ENCODE measurements at regions not wholly inside any gene's neighbourhood (a gene's known extent, or its start where the extent isn't known, plus 50 kb on each side); places are given as distances from the start of the nearest gene placed in this dataset.

DNA sequence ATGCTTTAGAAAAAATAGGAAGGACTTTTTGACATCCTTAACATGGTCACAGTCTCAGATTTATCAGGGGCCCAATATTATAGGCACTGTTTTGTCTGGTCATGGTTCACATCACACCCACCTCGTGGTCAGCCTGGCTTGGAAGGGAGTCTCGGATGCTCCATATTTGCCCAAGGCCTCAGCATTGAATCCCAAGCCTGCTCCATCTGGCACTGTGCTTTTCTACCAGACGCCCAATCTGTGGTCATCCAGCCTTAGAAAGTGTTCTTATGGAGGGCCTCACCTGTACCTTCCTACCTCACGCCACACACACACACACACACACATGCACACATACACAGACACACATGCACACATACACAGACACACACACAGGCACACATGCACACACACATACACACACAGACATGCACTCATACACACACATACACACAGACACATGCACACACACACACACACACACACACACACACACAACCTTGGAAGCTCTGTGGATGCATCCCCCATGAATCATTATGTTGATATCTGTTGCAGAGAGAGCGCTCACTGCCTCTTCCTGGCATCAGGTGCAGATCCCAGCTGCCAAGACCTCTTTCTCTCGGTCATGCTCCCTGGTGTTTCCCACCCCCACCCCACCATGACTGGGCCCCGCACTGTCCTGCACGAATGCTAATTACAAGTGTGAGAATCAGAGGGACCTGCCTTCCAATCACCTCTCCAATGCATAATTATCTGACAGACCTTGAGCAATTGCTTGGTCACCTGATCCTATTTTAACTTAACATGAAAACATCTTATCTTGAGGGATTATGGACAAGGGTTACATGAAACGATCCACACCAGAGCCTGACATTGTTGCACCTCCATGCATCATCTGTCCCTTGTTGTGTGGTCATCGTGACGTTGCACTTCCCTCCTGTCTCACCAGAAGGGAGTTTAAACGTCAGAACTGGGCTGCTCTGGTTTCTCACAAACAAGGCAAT is 122.7 kb upstream of the TMEM72 start:
- no peak for DNase-seq

DNA sequence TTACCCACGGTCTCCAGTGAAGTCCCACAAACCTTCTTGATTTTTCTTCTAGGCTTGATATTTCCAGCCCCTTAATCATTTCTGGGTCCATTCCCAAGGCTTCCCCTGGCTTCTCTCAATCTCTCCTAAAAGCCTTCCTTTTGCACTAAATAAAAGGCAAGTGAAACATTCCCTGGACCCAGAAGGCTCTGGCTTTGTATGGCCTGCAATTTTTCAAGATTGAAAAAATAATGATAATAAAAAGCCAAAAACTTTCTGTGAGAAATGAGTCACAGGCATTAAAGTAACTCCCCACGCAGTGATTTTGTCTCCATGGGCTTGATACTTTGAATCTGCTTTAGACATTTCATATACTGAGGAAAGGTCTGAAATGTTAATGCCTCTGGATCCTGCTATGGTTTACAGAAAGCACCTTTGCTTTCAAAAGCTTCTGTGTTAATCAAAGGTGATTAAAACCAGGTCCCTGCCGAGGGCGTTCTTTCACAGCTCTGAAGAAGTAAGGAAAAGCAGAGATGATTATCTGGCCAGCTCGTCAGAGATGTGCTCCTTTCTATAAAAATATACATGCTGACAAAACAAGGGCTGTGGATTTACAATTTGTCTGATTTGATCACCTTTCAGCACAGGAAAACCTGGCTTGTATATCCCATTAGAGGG is 118.9 kb upstream of the TMEM72 start:
- DNase-seq: no peak

DNA sequence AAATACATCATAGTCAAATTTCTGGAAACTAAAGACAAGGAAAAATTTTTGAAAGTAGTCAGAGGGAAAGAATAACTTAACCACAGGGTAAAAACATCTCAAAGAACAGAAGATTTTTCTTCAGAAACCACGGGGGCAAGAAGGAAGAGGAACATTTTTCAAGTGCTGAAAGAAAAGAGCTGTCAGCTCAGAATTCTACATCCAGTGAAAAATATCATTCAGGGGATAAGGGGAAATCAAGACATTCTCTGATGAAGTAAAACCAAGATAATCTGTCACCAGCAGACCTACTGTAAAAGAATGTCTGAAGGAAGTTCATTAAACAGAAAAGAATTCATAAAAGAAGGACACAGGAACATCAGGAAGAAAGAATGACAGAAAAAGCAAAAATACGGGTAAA is 111.2 kb upstream of the TMEM72 start:
- no peak for DNase-seq

DNA sequence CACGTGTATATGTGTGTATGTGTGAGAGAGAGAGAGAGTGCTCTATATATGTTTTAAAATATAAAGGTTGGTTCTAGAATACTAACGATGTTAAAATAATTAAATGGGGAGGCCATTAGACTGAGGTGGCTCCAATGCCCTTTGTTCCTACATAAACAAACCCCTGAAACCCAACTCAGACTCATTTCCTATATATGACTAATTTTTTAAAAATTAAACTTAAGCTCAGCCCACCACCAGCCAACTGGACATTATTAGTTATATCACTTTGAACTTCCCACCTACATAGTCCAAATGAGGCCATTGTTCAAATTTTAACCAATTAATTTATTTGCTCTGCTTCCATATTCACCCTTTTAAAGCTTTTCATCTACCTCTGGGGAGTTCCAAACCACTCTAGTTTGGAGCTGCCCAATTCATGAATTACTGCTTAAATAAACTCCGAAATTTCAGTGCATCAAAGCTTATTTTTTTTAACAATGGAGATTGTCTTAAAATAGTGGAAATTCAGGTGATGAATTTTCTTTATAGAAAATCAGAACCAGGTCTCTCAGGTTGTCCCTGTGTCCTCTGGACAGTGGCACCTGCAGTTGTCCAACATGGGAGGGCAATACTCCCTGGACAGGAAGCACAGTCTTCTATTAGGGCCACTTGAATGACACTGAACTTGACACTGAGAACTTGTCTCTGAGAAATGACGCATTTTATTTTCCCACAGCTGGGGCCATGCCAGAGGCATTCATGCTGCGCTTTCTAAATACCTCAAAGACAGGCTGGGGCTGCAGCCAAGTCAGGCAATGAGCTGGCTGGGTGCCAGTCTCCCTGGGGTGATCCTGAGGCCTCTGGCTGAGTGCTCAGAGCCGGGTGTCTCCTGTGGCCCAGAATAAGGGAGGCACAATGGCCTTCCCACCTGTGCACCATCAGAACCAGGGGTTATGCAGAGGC is 109.5 kb upstream of the TMEM72 start:
- no peak for DNase-seq

DNA sequence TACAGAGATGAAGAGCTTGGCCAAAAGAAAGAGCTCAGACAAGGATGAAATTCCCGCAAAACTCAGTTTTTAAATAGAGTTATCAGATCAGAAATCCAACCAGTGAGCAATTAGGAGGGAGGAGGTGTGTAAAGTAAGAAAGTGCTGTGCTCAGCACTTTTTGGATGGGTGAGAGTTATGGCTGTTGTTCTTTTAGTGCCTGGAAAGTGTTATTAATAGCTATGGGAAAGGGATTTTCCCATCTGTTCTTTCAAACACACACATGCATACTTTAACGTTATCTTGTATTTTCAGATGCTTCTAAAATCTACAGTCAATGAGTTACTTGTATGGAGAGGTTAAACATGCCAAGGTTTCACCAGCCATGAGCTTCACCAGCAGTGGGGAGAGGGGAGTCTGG is 107.3 kb upstream of the TMEM72 start:
- DNase-seq: no peak

DNA sequence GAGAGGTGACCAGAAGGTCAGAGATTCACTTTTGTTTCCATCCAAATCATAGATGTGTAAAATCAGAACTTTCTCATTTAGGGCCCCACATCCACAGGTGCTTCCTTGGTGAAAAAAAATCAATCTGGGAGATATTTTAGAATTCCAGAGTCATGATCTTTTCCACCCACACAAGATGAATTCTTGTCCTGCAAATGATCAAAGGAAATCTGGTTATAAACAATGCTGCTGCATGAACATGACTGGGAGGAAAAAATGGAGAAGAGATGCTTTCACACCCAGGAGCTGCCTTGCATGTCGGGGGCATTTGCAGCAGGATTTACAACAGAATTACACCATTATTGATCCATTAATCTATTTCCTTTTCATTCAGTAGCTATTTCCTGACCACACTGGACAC is 106.5 kb upstream of the TMEM72 start:
- DNase-seq: no peak

DNA sequence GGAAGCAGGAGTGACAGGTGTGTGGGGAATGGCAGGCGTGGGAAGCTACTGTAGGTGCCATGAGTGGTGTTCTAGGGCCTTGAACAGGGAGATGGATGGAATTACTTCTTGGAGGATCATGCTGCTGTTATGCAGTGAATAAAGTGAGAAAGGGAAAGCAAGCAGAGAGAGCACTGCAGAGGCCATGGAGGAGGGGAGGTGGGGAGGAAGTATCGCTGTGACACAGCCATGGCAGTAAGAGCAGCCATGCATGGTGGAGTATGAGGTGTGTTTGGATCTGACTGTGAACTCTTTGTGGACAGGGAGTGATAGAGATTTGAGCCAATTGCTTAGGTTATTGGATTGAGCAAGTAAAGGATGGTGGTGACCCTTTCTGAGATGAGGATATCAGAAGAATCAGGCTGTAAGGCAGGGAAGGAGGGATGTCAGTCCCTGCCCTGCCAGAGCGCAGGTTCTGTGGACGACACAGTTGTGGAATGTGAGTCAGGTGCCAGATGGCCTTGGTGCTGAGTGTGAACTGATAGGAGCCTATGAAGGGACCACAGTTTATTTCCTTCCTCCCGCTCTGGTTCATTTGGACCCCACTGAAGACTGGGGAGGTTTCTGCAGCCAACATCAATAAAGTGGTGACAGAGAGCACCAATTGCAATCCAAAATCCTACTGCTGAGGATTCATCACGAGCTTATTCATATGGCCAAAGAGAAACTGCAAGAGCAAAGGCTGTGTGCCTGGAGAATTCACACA is 105.5 kb upstream of the TMEM72 start:
- no peak for DNase-seq

DNA sequence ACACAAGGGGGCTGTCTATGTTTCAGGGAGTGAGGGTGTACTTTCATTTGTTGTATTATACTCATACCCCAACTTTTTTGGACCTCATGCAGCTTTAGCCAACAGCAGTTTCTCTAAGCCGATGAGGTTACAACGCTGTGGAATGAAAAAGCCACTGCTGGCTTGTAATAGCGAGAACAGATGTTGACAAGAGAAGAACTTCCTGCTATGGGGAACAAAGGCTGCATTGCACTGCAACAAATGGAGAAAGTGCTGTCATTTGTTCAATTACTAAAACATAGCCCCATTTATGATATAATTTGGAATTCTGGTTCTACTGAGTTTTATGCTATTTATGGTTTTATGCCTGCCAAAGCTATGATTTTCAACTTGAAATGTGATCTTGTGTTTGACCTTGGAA is 104.2 kb upstream of the TMEM72 start:
- no peak for DNase-seq

DNA sequence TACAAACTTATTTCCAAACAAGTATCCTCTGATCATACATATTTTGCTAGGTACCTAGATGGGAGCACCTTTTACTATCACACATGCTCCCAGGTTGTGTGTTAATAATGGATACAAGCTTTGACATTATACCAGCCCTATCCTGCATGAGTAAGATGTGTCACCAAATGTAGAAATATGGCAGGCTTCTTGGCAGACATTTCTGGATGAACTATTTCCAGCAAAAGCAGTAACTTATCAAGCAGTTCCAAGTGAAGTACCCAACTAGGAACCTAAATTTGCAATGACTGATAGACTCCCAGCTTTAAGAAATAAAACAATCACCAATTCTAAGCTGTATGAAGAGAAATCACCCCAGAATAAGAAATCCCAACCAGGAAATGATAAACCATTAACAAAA is 103.7 kb upstream of the TMEM72 start:
- no peak for DNase-seq

DNA sequence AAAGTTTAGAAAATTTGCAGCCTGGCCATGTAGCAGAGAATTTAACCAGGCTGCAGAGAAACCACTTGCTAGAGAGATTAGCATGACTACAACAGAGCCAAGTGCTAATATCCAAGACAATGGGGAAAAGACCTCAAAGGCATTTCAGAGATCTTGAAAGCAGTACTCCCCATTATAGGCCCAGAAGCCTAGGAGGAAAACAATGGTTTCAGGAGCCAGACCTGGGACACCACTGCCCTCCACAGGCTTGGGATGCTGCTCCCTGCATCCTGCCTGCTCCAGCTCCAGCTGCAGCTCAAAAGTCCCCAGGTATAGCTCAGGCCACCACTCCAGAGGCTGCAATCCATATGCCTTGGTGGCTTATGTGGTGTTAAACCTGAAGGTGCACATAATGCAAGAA is 101.5 kb upstream of the TMEM72 start:
- no peak for DNase-seq

DNA sequence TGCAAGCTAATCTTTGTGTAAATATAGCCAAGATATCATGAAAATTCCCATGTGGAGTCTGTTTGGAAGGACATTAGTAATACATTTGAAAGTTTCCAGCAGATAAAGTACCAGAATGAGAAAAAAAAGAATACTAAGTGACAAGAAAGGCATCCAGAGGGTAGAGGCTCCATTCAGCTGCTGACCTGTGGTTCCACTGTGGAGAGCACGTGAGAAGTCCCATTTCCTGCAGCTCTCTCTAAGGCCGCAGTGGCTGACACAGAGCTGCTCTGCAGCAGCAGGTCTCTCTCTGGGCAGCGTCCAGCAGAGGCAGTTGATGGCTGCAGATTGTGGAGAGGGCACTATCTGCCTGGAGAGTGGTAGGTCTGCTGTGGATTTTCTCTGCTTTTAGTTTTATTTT is 100.1 kb upstream of the TMEM72 start:
- DNase-seq: no peak

DNA sequence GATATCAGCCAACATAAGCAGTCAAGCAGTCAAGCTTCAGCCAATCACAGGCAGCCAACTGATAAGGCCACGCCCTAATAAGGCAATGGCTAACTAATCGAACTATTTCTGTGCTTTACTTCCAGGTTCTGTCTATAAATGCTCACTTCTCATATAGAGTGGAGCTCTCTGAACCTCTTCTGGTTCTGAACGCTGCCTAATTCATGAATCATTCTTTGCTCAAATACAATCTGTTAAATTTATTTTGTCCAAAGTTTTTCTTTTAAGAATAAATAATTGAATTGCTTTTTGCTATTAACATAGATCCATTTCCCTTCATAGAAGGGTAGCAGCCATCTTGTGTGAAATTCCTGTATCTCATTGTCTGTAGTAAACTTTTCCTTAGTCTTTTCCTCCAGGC is 97.9 kb upstream of the TMEM72 start:
- no peak for DNase-seq

DNA sequence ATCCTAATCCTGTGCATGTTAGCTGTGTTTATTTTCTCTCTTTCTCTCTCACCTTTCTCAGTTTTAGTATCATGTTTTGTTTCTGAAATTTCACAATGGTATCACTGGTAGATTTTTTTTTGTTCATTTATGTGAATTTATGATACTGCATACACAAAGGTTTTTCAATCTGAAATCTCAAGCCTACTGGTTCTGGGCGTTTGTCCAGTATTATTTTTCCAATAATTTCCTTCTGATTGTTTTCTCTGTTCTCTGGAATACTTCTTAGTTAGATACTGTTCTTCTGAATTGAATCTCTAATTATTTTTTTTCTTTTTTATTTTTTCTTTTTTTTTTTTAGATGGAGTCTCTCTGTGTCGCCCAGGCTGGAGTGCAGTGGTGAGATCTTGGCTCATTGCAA is 96.2 kb upstream of the TMEM72 start:
- DNase-seq: no peak

DNA sequence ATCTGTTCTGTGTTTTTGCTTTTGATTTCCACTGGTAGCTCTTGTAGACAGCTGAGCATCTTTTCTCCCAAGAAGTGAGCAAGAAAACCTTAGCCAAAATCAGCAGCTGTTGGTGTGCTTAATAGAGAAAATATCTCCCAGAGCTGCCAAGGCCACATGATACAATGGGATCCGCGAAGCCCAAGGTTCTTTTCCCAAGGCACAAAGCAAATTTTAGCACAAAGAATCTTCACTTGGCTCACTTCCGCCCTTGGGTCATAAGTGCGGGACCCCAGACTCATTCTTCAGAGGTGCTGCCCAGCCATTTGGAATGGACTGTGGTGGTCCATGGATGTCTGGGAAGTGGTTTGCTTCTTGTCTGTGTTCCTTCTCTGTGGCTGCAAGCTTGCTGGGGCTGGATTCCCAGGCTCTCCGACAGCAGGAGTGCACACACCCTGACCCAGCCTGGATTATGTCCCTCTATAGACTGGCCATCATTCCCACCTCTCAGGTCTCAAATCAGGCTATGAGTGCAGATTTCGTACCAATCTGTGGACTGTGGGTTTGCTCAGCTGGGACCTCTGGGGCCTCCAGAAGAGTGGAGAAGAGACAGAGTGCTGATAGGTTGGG is 93.0 kb upstream of the TMEM72 start:
- no peak for DNase-seq

DNA sequence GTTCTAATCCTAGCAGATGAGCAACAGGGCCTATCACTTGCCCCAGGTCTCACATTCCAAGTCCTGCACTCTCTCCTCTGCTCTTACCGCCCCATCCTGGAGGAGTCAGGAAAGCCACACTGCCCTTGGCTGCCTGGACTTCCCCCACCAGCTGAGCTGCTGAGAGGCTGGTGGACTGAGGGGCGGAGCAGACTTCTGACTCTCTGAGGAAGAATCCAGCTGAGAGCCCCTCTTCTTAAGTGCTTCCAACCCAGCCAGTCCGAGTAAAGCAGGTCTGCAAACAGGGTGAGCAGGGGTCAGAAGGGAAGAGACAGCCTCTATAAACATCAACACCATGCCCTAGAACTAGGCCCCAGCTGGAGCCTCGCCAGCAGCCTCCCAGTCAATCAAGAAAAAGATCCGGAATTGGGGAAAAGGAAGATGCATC is 92.4 kb upstream of the TMEM72 start:
- no peak for DNase-seq

DNA sequence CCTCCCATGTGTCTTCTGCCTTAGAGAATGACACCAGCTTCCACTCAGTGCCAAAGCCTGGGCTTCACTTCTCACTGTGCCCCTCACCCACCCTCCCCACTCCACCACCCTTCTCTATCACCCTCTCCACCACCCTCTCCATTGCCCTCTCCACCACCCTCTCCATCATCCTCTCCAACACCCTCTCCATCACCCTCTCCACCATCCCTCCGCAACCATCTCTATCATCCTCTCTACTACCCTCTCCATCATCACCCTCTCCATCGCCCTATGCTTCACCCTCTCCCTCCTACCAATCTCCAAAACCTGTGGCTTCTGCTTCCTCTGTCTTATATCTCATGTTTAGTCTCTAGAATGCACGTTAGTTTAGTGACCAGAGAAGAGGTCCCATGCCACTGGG is 91.0 kb upstream of the TMEM72 start:
- no peak for DNase-seq

DNA sequence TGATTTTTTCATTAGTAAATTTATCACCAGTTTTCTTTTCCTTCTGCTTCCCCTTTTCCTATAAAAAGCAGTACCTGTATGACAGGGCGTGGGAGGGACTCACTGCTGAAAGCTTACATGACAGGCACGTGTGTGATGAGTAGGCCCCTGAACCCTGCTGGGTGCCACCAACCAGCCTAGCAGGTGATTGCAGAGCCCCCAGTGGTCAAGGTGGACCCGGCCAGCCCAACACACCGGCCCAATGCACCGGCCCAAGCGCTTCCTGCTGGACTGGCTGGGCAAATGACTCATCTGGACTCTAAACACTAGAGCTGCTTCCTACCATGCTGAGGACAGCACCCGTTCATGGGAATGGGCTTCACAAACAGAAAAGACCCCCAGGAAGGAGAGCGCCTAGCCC is 89.8 kb upstream of the TMEM72 start:
- DNase-seq: no peak

DNA sequence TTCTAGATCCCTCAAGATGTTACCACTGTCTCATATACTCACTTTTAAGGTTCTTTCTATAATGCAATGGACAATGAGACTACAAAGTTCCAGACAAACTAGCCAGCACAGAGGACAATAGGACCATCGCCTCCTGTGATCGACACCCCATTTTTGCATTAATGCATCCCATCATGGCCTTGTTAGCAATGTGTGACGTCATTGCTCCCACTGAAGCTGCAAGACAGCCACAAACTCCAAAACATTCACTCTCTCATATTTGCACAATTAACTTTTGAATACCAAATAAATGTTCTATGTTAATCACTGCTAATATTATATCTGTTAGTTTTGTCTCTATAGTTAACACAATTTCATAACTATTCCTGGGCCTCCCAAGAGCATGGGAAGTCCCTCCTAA is 88.8 kb upstream of the TMEM72 start:
- DNase-seq: no peak

DNA sequence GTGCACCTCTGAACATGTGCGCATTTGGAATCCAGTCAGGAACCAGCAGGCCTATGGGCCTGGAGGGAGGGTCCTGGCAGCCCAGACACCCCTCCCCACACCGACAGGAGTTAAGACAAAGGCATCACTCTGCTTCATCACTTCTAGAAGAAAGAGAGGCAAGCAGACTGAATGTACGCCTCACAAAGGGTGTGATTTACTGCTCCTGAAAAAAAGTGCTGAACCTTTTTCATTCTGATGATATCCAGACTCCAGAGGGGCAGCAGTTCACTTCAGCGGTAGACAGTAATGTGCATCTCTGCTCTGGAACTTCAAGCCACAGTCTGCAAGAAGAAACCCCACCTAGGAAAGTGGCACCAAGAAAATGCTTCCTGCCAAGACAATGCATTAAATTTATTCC is 88.2 kb upstream of the TMEM72 start:
- no peak for DNase-seq

DNA sequence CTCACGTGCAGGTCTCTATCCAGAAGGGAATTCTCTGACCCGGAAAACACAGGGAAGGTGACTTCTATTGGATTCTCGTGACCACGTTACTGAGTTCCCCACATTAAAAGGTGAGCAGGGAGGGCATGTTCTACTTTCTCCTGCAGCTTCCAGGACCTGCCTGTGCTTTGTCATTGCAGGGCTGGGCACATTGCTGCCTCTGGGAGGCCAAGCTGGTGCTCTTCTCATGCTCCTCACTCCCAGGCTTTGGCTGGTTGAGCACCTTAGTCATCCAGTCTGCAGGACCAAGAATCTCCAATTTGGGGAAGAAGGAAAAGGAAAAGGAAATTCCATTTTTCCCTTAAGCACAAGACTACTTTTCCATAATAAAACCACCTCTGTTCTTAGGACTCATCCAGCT is 86.5 kb upstream of the TMEM72 start:
- DNase-seq: no peak

DNA sequence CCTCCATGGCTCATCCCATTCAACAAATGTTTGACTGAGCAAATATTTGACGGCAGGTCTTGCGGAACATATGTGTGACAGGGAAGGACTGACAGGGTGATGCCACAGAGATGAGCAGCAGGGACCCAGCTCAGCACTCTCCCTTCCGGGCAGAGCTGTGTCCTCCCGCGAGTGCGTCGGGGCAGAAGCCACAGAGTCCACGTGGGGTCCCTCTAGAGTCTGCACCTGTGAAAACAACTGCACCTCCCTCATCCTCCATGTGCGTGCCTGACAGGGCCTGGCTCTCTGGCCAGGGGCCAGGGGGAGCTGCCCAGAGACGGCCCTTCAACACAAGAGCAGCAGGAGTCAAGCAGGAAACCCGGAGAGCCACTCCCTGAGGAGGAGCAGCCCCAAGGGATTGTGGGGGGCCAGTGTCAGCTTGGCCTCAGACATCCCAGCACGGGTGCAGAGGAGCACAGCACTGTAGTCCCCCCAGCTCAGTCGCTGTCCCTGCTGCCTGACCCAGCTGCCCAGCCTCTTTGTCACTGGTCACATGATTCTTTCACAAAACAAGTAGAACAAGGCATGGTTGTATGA is 83.6 kb upstream of the TMEM72 start:
- no peak for DNase-seq
